ENCODE measurements at regions not wholly inside any gene's neighbourhood (a gene's known extent, or its start where the extent isn't known, plus 50 kb on each side); places are given as distances from the start of the nearest gene placed in this dataset.

- no TSS peak for BruUV-seq (replicated peaks)
- ChIA-PET SMC1A (ENCODE audit: uncharacterized antibody, unreplicated experiment) (no interaction called here), RAD21 (ENCODE audit: unreplicated experiment) (no interaction called here), CTCF (no interaction called here), POLR2A (no interaction called here)
- in situ Hi-C loops (cut with MboI) = no loop called here
- Histone ChIP-seq H2AFZ (ENCODE audit: control insufficient read depth, low read depth, low read length) (no peak overlapping the region), H4K20me1 (ENCODE audit: control insufficient read depth, insufficient read depth) (no peaks in the 10 kb centered on the region), H3K4me3 (no peak overlapping the region), H3K79me2 (ENCODE audit: control insufficient read depth, insufficient read depth, low read length) (no peaks in the 10 kb centered on the region), H3K27me3 (replicated peaks in 1 of 2; ENCODE audit: control insufficient read depth in 2 of 2, insufficient read depth in 2 of 2, low read length in 1 of 2) (no peaks in the 10 kb centered on the region), H3K27ac (ENCODE audit: control insufficient read depth, insufficient read depth) (no peak overlapping the region), H3K36me3 (ENCODE audit: control insufficient read depth in 2 of 2, insufficient read depth in 2 of 2, low read length in 1 of 2) (no peaks in the 10 kb centered on the region), H3K9ac (ENCODE audit: control insufficient read depth, insufficient read depth, low read length) (no peak overlapping the region), H3K4me1 (ENCODE audit: control insufficient read depth, insufficient read depth, low read length) (no peaks in the 10 kb centered on the region), H3K9me3 (replicated peaks; ENCODE audit: control insufficient read depth, insufficient read depth, low read length) (no peaks in the 10 kb centered on the region), H3K4me2 (ENCODE audit: control insufficient read depth, insufficient read depth) (no peak overlapping the region)
- TF ChIP-seq MTA2 (IDR thresholded peaks at IDR 0.05; ENCODE audit: low read depth) (no peak), MYB (IDR thresholded peaks at IDR 0.05; ENCODE audit: borderline replicate concordance, low read depth, low read length) (no peak), BRCA1 (IDR thresholded peaks at IDR 0.05; ENCODE audit: low read depth, low read length) (no peak), PKNOX1 (IDR thresholded peaks at IDR 0.05) (no peak), MEF2B (IDR thresholded peaks at IDR 0.05; ENCODE audit: partially characterized antibody, poor library complexity, severe bottlenecking) (no peak), E4F1 (IDR thresholded peaks at IDR 0.05; ENCODE audit: borderline replicate concordance, partially characterized antibody) (no peak), EP300 (IDR thresholded peaks at IDR 0.05; ENCODE audit: borderline replicate concordance in 1 of 2, control insufficient read depth in 1 of 2, low read depth in 2 of 2, low read length in 2 of 2) (no peak), NKRF (conservative IDR thresholded peaks at IDR 0.05) (no peak), MXI1 (IDR thresholded peaks at IDR 0.05; ENCODE audit: low read depth, low read length) (no peak), RELA (IDR thresholded peaks at IDR 0.05; ENCODE audit: borderline replicate concordance, partially characterized antibody) (no peak), BCL3 (IDR thresholded peaks at IDR 0.05; ENCODE audit: borderline replicate concordance, insufficient read depth, low read depth, low read length, poor library complexity, severe bottlenecking) (no peak), GABPA (IDR thresholded peaks at IDR 0.05; ENCODE audit: low read depth) (no peak), TCF7 (IDR thresholded peaks at IDR 0.05; ENCODE audit: borderline replicate concordance) (no peak), CHD2 (IDR thresholded peaks at IDR 0.05; ENCODE audit: borderline replicate concordance, low read depth, low read length) (no peak), LARP7 (IDR thresholded peaks at IDR 0.05) (no peak), KAT2A (conservative IDR thresholded peaks at IDR 0.05; ENCODE audit: control insufficient read depth, low read depth, low read length) (no peak), CBX3 (IDR thresholded peaks at IDR 0.05; ENCODE audit: borderline replicate concordance, low read depth) (no peak), POLR2AphosphoS2 (IDR thresholded peaks at IDR 0.05; ENCODE audit: low read depth, low read length) (no peak)
- DNase-seq (ENCODE audit: low read depth, low spot score) (no peak), FAIRE-seq (no peak), ATAC-seq (no peak)
- intact Hi-C loops (cut with micrococcal nuclease; ENCODE audit: unreplicated experiment) = no loop called here
Observed at GRCh38 chr7:122199171-122199570, 55.1 kb upstream of the AASS start.

Data from GM12878 (cell line).